HepG2 (cell line): ENCODE measurements at regions not wholly inside any gene's neighbourhood (a gene's known extent, or its start where the extent isn't known, plus 50 kb on each side); places are given as distances from the start of the nearest gene placed in this dataset.

Source experiments
- ATAC-seq: fragments of 200-7000 bp; cut with Tn5 transposase; 3 replicates; pipeline ENCODE4 v1.9.1; 2020; ENCODE audit warnings: mild to moderate bottlenecking, moderate library complexity
- BruUV-seq: library from RNA; stranded (reverse); fragments of 400-500 nt; replicated peaks from 2 replicates; lab custom pipeline; 2021; lab: Mats Ljungman, UMichigan
- CTCF ChIA-PET: fragments of 300-600 bp; formaldehyde crosslinking; extraction: SDS; loops from one replicate; lab custom pipeline; 2021; ENCODE audit warnings: low total read pairs, inconsistent platforms, low intra/inter-chr PET ratio; lab: Yijun Ruan, JAX
- POLR2A ChIA-PET: fragments of 350-600 bp; sonication (Branson Sonifier 250); formaldehyde crosslinking; loops from one replicate; lab custom pipeline; 2020; ENCODE audit warnings: antibody characterized with exemption, inconsistent platforms; lab: Yijun Ruan, JAX
- DNase-seq: peaks from one replicate; pipeline ENCODE4 v3.0.0-alpha.2; 2015; ENCODE audit warnings: low spot score
- FAIRE-seq: peaks from 3 replicates; lab custom pipeline; 2011; peaks lifted over from hg19 to GRCh38; lab: Jason Lieb, UNC
- H2AFZ ChIP-seq: one replicate; pipeline ENCODE4 v1.6.1; 2011; ENCODE audit warnings: low read length, inconsistent platforms
- H3K27ac ChIP-seq: fragments of 300-600 bp; 3 replicates; pipeline ENCODE4 v1.8.0; 2011; ENCODE audit warnings: mixed run types, mild to moderate bottlenecking, mixed read lengths, low read length, inconsistent platforms; ENCODE audit not compliant: insufficient read depth; ENCODE audit errors: extremely low read length
- H3K27me3 ChIP-seq, 2 experiments: fragments of 200-600 bp in 1 of 2; 2 replicates in 1 of 2; 3 replicates in 1 of 2; pipeline versions ENCODE4 v1.6.0 to v1.8.0; 2011; ENCODE audit warnings: low read length in 2 of 2, mild to moderate bottlenecking in 2 of 2, moderate library complexity in 2 of 2, inconsistent platforms in 1 of 2; ENCODE audit not compliant: insufficient read depth in 2 of 2, control insufficient read depth in 1 of 2
- H3K36me3 ChIP-seq, 2 experiments: fragments of 200-600 bp in 1 of 2; replicated peaks in 1 of 2; 2 replicates in 1 of 2; 3 replicates in 1 of 2; pipeline versions ENCODE4 v1.5.1 to v1.8.0; 2011; ENCODE audit warnings: low read length in 2 of 2, inconsistent platforms in 1 of 2; ENCODE audit not compliant: insufficient read depth in 2 of 2, control insufficient read depth in 1 of 2
- H3K4me1 ChIP-seq: 2 replicates; pipeline ENCODE4 v1.5.1; 2012; ENCODE audit warnings: low read length, inconsistent platforms; ENCODE audit not compliant: insufficient read depth
- H3K4me2 ChIP-seq: 2 replicates; pipeline ENCODE4 v1.6.0; 2011; ENCODE audit warnings: low read depth, low read length, inconsistent platforms
- H3K4me3 ChIP-seq, 3 experiments: fragments of 200-600 bp in 1 of 3; sonication (generic), shearing (Covaris generic) in 1 of 3; replicated peaks in 1 of 3; 2 replicates each; pipeline ENCODE4 v1.5.1; 2011 to 2016; ENCODE audit warnings: low read length in 3 of 3, inconsistent platforms in 2 of 3, low read depth in 2 of 3, mild to moderate bottlenecking in 2 of 3, control low read depth in 1 of 3, mixed read lengths in 1 of 3; ENCODE audit not compliant: insufficient read depth in 1 of 3
- H3K79me2 ChIP-seq: one replicate; pipeline ENCODE4 v1.6.1; 2011; ENCODE audit warnings: low read length, inconsistent platforms; ENCODE audit not compliant: insufficient read depth
- H3K9ac ChIP-seq: 2 replicates; pipeline ENCODE4 v1.6.0; 2011; ENCODE audit warnings: mild to moderate bottlenecking, low read depth, low read length, inconsistent platforms; ENCODE audit not compliant: insufficient read depth
- H3K9me3 ChIP-seq: 2 replicates; pipeline ENCODE4 v1.5.1; 2012; ENCODE audit warnings: mild to moderate bottlenecking, low read length
- H4K20me1 ChIP-seq: 2 replicates; pipeline ENCODE4 v1.6.0; 2011; ENCODE audit warnings: inconsistent platforms, mild to moderate bottlenecking, low read length, moderate library complexity; ENCODE audit not compliant: insufficient read depth
- MLXIP ChIP-seq: sonication (generic); formaldehyde crosslinking; IDR thresholded peaks from 2 replicates; pipeline ENCODE4 v1.9.0; 2021; ENCODE audit warnings: missing genetic modification reagents, borderline replicate concordance
- WGBS: methylation state at CpG from one replicate; pipeline ENCODE4 v1.1.6; 2017; ENCODE audit warnings: low lambda C conversion rate; 5-methylcytosine and 5-hydroxymethylcytosine counted together
- in situ Hi-C: cut with HindIII; loops from 2 replicates; pipeline ENCODE4 v1.10.0; 2017; ENCODE audit warnings: low pct_unique_long_range_greater_than_20kb; ENCODE audit not compliant: extremely low pct_ligation_motif_present
- intact Hi-C: fragments of 100-400 bp; cut with micrococcal nuclease; formaldehyde crosslinking; loops from one replicate; pipeline ENCODE4 v1.10.0; 2022; ENCODE audit not compliant: unreplicated experiment
- TF ChIP-seq, protein P1 (sequence below): sonication (generic); formaldehyde crosslinking; IDR thresholded peaks from 2 replicates; pipeline ENCODE4 v1.8.0; 2023; ENCODE audit warnings: mild to moderate bottlenecking, missing genetic modification reagents
- TF ChIP-seq, protein P2 (sequence below): sonication (generic); formaldehyde crosslinking; IDR thresholded peaks from 2 replicates; pipeline ENCODE4 v1.8.0; 2022; ENCODE audit warnings: low read depth, missing genetic modification reagents

- TF ChIP-seq MLXIP (CRISPR knock-in tag) = no peak
- TF ChIP-seq, all 625 proteins: peak for 0
Observed at GRCh38 chr1:96998466-96998865, 276.9 kb downstream of the PTBP2 start (continued).

DNA sequence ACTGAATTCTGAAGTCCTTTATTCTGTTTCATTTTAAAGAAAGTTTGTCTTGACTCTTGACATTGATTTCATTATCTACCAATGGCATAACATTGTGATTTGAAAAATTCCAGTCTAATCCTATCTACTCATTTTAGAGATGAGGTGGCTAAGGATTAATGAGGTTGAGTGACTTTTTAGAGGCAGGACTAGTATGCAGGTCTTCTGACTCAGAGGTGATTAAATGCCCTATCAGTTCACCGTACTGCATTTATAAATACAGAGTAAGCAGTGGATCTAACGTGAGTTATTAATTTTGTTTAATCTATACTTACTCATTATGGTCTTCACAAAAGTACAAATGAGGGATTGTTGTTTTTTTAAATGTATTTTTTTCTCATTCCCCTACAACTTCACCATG is 277.6 kb downstream of the PTBP2 start:
- in situ Hi-C loops = no loop called here
- H3K4me1 ChIP-seq = no peaks in the 10 kb centered on the region
- no peak overlapping the region for H3K4me3 ChIP-seq
- H2AFZ ChIP-seq = no peak overlapping the region
- POLR2A ChIA-PET = no interaction called here
- TF ChIP-seq, protein P1, sequence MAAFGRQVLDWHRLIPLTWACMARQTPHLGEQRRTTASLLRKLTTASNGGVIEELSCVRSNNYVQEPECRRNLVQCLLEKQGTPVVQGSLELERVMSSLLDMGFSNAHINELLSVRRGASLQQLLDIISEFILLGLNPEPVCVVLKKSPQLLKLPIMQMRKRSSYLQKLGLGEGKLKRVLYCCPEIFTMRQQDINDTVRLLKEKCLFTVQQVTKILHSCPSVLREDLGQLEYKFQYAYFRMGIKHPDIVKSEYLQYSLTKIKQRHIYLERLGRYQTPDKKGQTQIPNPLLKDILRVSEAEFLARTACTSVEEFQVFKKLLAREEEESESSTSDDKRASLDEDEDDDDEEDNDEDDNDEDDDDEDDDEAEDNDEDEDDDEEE (CRISPR knock-in tag) = no peak
- TF ChIP-seq, protein P2, sequence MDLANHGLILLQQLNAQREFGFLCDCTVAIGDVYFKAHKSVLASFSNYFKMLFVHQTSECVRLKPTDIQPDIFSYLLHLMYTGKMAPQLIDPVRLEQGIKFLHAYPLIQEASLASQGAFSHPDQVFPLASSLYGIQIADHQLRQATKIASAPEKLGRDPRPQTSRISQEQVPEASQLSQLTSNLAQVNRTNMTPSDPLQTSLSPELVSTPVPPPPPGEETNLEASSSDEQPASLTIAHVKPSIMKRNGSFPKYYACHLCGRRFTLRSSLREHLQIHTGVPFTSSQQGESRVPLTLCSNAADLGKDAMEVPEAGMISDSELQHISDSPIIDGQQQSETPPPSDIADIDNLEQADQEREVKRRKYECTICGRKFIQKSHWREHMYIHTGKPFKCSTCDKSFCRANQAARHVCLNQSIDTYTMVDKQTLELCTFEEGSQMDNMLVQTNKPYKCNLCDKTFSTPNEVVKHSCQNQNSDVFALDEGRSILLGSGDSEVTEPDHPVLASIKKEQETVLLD (CRISPR knock-in tag) = no peak
- TF ChIP-seq, all 625 proteins: peak for 0
- Histone ChIP-seq H3K9ac (no peak overlapping the region), H3K4me2 (no peak overlapping the region), H3K79me2 (no peaks in the 10 kb centered on the region), H3K9me3 (no peaks in the 10 kb centered on the region), H3K27me3 (no peaks in the 10 kb centered on the region), H4K20me1 (no peaks in the 10 kb centered on the region), H3K27ac (no peak overlapping the region), H3K36me3 (no peaks in the 10 kb centered on the region)
- BruUV-seq = no TSS peak
- intact Hi-C loops = no loop called here
- no peak for DNase-seq
- FAIRE-seq = no peak
- ATAC-seq = no peak
- CTCF ChIA-PET = no interaction called here
- WGBS = 22% methylated on average over 2 of the region's 2 CpGs
